T-helper 17 cell (primary cell): ENCODE measurements at regions not wholly inside any gene's neighbourhood (a gene's known extent, or its start where the extent isn't known, plus 50 kb on each side); places are given as distances from the start of the nearest gene placed in this dataset.
"Not testable (repeated sequence)": the region's sequence is repeated elsewhere in the genome, so short reads cannot be mapped to it uniquely, and the experiment has no call there.

Experiments
- ATAC-seq: fragments of 150-1000 bp; cut with Tn5 transposase; 2 replicates; pipeline ENCODE4 v1.10.0; 2021; ENCODE audit warnings: mild to moderate bottlenecking, moderate library complexity
- DNase-seq, 3 donors: peaks; one replicate each; pipeline versions ENCODE4 v3.0.0 to v3.0.0-alpha.2; 2020 to 2021
- H3K9me3 ChIP-seq: one replicate; pipeline ENCODE4 v1.7.0; 2013; ENCODE audit warnings: low read length, mild to moderate bottlenecking; ENCODE audit not compliant: control insufficient read depth, poor library complexity, severe bottlenecking
- H3K27ac Mint-ChIP-seq: one replicate; pipeline ENCODE4 v1.8.0; 2022; ENCODE audit warnings: mild to moderate bottlenecking, moderate library complexity, mixed read lengths
- H3K27me3 Mint-ChIP-seq: one replicate; pipeline ENCODE4 v1.8.0; 2022; ENCODE audit warnings: mixed read lengths
- H3K36me3 Mint-ChIP-seq: one replicate; pipeline ENCODE4 v1.8.0; 2022; ENCODE audit warnings: low read depth, mixed read lengths
- H3K4me1 Mint-ChIP-seq: one replicate; pipeline ENCODE4 v1.8.0; 2022; ENCODE audit warnings: mild to moderate bottlenecking, mixed read lengths
- H3K4me3 Mint-ChIP-seq: one replicate; pipeline ENCODE4 v1.8.0; 2022; ENCODE audit warnings: mild to moderate bottlenecking, moderate library complexity, mixed read lengths

GRCh38 chr3:35924070-35924469, 284.7 kb downstream of the ARPP21 start:
- H3K27ac Mint-ChIP-seq, H3K9me3 ChIP-seq, H3K4me1 Mint-ChIP-seq, DNase-seq, H3K36me3 Mint-ChIP-seq, ATAC-seq, H3K4me3 Mint-ChIP-seq, H3K27me3 Mint-ChIP-seq: not testable (repeated sequence)

GRCh38 chr3:35927441-35927840, 288.1 kb downstream of the ARPP21 start:
- no peaks in the 10 kb centered on the region for H3K4me1 Mint-ChIP-seq
- H3K9me3 ChIP-seq: peaks cover 3% of the 10 kb centered on the region
- no peaks in the 10 kb centered on the region for H3K27me3 Mint-ChIP-seq
- H3K36me3 Mint-ChIP-seq: no peaks in the 10 kb centered on the region
- no peak overlapping the region for H3K27ac Mint-ChIP-seq
- H3K4me3 Mint-ChIP-seq: no peak overlapping the region
- DNase-seq: no peak
- ATAC-seq: no peak

GRCh38 chr3:35929158-35929557, 289.8 kb downstream of the ARPP21 start:
- no peak overlapping the region for H3K4me3 Mint-ChIP-seq
- H3K36me3 Mint-ChIP-seq: no peaks in the 10 kb centered on the region
- no peaks in the 10 kb centered on the region for H3K4me1 Mint-ChIP-seq
- H3K27ac Mint-ChIP-seq: no peak overlapping the region
- no peaks in the 10 kb centered on the region for H3K27me3 Mint-ChIP-seq
- peaks cover 3% of the 10 kb centered on the region for H3K9me3 ChIP-seq
- DNase-seq: no peak
- ATAC-seq: no peak

DNA sequence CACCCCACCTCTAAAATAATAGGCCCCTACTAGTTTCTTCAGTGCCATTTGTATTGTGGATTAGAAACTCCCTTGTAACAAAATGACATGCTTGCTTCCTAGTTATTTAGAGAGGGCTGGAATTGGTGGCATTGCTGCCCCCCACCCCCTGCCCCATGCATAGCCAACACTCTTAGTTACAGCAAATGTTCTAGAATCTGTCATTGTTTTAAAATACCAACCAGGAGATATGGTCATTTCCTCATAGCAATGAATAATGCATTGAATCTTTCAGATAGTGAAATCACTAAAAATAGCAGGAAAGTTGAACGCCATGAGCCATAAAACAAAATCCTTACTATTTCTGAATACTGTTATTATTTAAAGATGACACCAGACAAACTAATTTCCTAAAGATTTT, 292.5 kb downstream of the ARPP21 start:
- ATAC-seq (no peak), DNase-seq (no peak)
- Mint-ChIP-seq H3K27me3 (no peaks in the 10 kb centered on the region), H3K4me1 (no peaks in the 10 kb centered on the region), H3K36me3 (no peaks in the 10 kb centered on the region), H3K27ac (no peak overlapping the region), H3K4me3 (no peak overlapping the region)
- peaks cover 3% of the 10 kb centered on the region for H3K9me3 ChIP-seq

GRCh38 chr3:35932995-35933394, 293.7 kb downstream of the ARPP21 start:
- Mint-ChIP-seq H3K4me3 (no peak overlapping the region), H3K36me3 (no peaks in the 10 kb centered on the region), H3K27ac (no peak overlapping the region), H3K27me3 (no peaks in the 10 kb centered on the region), H3K4me1 (no peaks in the 10 kb centered on the region)
- peaks cover 3% of the 10 kb centered on the region for H3K9me3 ChIP-seq
- ATAC-seq (no peak), DNase-seq (no peak)

- no peak overlapping the region for H3K4me3 Mint-ChIP-seq
These were observed 297.2 kb downstream of the ARPP21 start for GRCh38 chr3:35936571-35936970.

GRCh38 chr3:35944926-35945710, 305.8 kb downstream of the ARPP21 start:
- no peaks in the 10 kb centered on the region for H3K36me3 Mint-ChIP-seq
- no peaks in the 10 kb centered on the region for H3K4me1 Mint-ChIP-seq
- DNase-seq: no peak
- H3K9me3 ChIP-seq: no peaks in the 10 kb centered on the region
- ATAC-seq: no peak
- H3K27ac Mint-ChIP-seq: no peak overlapping the region
- H3K27me3 Mint-ChIP-seq: no peaks in the 10 kb centered on the region
- H3K4me3 Mint-ChIP-seq: no peak overlapping the region

More at GRCh38 chr3:35936571-35936970, 297.2 kb downstream of the ARPP21 start:
- ATAC-seq (no peak), DNase-seq (no peak)
- Mint-ChIP-seq H3K36me3 (no peaks in the 10 kb centered on the region), H3K27ac (no peak overlapping the region), H3K27me3 (no peaks in the 10 kb centered on the region), H3K4me1 (no peaks in the 10 kb centered on the region)
- no peaks in the 10 kb centered on the region for H3K9me3 ChIP-seq

- Mint-ChIP-seq H3K36me3 (no peaks in the 10 kb centered on the region), H3K4me3 (no peak overlapping the region), H3K27ac (no peak overlapping the region), H3K4me1 (no peaks in the 10 kb centered on the region), H3K27me3 (no peaks in the 10 kb centered on the region)
- ATAC-seq (no peak), DNase-seq (no peak)
- H3K9me3 ChIP-seq: no peaks in the 10 kb centered on the region
These were observed 307.0 kb downstream of the ARPP21 start for GRCh38 chr3:35946121-35946853.

DNA sequence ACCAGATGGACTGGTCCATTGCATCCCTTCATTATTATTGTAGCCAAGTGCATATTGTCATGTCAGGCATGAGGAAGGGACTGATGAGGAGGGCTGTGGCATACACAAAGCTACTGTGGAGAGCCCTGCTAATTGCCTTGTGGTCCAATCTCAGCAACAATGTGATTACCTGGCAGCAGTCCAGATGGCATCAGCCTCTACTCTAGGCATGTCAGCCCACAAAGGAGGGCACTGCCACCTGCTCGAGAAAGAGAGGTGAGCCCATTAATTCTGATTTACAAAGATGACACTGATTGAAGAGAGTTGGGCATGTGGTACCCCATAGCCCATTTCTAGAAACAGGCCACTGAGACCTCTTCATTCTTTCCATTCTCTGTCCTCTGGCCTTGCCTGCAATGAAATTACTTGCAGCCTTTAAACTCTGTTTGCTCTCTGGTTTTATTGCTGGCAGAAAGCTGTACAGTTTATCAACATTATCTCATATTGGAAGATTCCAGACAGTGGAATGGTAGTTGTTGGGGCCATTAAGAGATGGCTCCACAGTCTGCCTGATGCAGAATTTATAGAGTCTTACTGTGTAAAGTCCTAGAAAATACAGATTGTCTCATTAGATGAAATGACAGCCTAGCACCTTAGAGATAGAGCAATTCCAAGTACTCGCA, 307.7 kb downstream of the ARPP21 start:
- no peaks in the 10 kb centered on the region for H3K9me3 ChIP-seq
- H3K36me3 Mint-ChIP-seq: no peaks in the 10 kb centered on the region
- ATAC-seq: no peak
- H3K27me3 Mint-ChIP-seq: no peaks in the 10 kb centered on the region
- H3K4me3 Mint-ChIP-seq: no peak overlapping the region
- H3K27ac Mint-ChIP-seq: no peak overlapping the region
- DNase-seq: no peak
- H3K4me1 Mint-ChIP-seq: no peaks in the 10 kb centered on the region

GRCh38 chr3:35950021-35950420, 310.7 kb downstream of the ARPP21 start:
- H3K27me3 Mint-ChIP-seq: no peaks in the 10 kb centered on the region
- H3K36me3 Mint-ChIP-seq: no peaks in the 10 kb centered on the region
- no peak overlapping the region for H3K27ac Mint-ChIP-seq
- ATAC-seq: no peak
- no peak for DNase-seq
- no peak overlapping the region for H3K4me3 Mint-ChIP-seq
- no peaks in the 10 kb centered on the region for H3K4me1 Mint-ChIP-seq
- H3K9me3 ChIP-seq: no peaks in the 10 kb centered on the region

DNA sequence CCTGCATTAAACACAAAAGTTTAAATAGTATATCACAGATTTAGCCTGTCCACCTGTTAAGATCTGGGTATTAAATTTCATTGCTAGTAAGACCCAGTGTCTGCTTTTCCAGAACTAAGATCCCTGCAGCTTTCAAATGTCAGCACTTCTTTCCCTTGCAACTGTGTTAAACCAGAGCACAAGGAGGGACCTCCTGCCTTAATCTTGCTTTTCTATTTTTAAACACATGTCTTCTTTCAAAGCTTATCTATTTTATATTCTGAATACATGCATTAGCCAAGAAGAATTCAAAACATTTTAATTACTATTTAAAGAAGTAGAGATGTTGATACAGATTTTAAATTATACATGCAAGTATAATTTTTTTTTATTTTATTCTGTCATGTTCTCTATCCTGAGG, 315.1 kb downstream of the ARPP21 start:
- Mint-ChIP-seq H3K27ac (no peak overlapping the region), H3K4me1 (no peaks in the 10 kb centered on the region)
- no peak for ATAC-seq

GRCh38 chr3:35965908-35966307, 326.6 kb downstream of the ARPP21 start:
- no peak overlapping the region for H3K27ac Mint-ChIP-seq
- ATAC-seq: no peak
- no peaks in the 10 kb centered on the region for H3K27me3 Mint-ChIP-seq
- no peak overlapping the region for H3K4me3 Mint-ChIP-seq
- no peak for DNase-seq
- H3K4me1 Mint-ChIP-seq: no peaks in the 10 kb centered on the region
- no peaks in the 10 kb centered on the region for H3K9me3 ChIP-seq
- H3K36me3 Mint-ChIP-seq: no peaks in the 10 kb centered on the region

More for the DNA sequence above, 315.1 kb downstream of the ARPP21 start:
- no peaks in the 10 kb centered on the region for H3K36me3 Mint-ChIP-seq
- no peaks in the 10 kb centered on the region for H3K27me3 Mint-ChIP-seq
- H3K4me3 Mint-ChIP-seq: no peak overlapping the region
- H3K9me3 ChIP-seq: no peaks in the 10 kb centered on the region
- no peak for DNase-seq

DNA sequence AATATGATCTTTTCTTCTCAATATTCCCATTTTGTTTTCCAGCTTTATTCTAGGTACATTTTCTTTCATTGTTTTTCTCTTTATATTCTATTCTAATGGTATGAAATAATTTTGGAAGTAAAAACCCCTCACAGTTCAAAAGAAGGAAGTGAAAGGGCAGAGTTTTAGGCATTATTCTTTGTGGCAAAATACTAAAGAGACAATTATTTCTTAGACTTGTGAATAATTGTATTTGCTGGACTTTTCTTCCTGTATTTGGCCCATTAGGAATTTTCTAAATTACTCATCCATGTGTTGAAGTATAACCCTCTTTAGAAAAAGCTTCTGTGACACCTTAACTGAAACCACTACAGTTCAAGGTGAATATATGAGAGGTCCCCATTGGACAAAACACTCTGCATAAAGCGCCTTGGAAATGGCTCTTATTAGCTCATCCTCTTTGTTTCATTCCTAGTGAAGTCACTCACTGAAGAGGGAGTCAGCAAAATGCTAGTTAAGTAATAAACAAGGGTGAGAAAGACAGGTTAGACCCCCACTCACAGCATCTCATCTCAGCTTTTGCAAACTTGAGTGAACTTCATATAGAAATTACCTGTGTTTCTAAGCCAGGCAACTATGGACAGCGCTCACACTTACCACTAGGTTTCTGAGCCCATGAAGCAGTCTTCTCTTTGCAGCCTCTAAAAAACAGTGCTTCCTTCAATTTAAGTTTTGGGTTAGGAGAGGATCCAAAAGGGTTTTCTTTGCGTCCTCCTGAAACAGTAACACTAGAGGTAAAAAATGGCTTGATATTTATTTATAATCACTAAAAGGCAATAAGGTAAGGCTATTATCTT, 327.5 kb downstream of the ARPP21 start:
- no peak overlapping the region for H3K27ac Mint-ChIP-seq
- H3K4me3 Mint-ChIP-seq: no peak overlapping the region
- DNase-seq: no peak
- no peaks in the 10 kb centered on the region for H3K4me1 Mint-ChIP-seq
- H3K9me3 ChIP-seq: no peaks in the 10 kb centered on the region
- no peaks in the 10 kb centered on the region for H3K27me3 Mint-ChIP-seq
- no peak for ATAC-seq
- no peaks in the 10 kb centered on the region for H3K36me3 Mint-ChIP-seq
